ENCODE measurements at regions not wholly inside any gene's neighbourhood (a gene's known extent, or its start where the extent isn't known, plus 50 kb on each side); places are given as distances from the start of the nearest gene placed in this dataset.

DNA sequence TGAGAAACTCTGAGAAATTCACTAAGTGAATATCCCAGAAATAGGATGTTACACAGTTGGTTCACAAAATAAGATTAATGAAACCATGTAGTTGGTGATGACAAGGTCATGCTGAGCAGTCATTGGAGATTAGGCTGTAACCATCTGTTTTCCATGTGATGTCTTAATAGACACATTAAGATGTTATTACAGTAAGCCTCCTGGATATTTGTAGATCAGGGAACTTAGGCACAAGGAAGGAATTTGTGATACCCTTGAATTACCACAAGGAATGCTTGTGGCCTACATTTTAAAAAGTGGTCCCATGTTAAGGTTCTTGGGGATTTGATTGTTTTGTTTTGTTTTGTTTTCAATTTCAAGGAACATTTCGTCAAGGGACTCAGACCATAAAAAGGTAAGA lies 185.6 kb upstream of the BANK1 start:
- TF ChIP-seq, protein P1, sequence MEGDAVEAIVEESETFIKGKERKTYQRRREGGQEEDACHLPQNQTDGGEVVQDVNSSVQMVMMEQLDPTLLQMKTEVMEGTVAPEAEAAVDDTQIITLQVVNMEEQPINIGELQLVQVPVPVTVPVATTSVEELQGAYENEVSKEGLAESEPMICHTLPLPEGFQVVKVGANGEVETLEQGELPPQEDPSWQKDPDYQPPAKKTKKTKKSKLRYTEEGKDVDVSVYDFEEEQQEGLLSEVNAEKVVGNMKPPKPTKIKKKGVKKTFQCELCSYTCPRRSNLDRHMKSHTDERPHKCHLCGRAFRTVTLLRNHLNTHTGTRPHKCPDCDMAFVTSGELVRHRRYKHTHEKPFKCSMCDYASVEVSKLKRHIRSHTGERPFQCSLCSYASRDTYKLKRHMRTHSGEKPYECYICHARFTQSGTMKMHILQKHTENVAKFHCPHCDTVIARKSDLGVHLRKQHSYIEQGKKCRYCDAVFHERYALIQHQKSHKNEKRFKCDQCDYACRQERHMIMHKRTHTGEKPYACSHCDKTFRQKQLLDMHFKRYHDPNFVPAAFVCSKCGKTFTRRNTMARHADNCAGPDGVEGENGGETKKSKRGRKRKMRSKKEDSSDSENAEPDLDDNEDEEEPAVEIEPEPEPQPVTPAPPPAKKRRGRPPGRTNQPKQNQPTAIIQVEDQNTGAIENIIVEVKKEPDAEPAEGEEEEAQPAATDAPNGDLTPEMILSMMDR (conservative IDR thresholded peaks at IDR 0.05), result no peak
- no peak overlapping the region for H3K27ac ChIP-seq

DNA sequence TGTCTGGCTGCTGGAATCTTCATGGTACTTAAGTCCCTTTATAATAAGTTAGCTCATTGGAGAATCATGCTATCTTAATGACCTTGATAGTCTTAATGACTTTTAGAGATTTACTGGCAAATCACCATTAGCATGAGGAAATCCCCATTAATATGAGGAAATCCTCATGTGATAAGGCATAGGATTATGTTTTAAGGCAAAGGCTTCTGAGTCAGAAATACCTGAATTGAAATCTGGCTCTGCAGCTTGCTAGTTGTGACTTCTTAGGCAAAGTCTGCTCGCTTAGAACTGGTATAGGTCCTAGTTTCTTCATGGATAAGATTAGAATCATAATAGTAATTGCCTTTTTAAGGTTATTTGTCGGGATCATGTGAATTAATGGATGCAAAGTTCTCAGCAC lies 190.2 kb upstream of the BANK1 start:
- TF ChIP-seq, protein P1 (conservative IDR thresholded peaks at IDR 0.05), result no peak
- no peak overlapping the region for H3K27ac ChIP-seq

DNA sequence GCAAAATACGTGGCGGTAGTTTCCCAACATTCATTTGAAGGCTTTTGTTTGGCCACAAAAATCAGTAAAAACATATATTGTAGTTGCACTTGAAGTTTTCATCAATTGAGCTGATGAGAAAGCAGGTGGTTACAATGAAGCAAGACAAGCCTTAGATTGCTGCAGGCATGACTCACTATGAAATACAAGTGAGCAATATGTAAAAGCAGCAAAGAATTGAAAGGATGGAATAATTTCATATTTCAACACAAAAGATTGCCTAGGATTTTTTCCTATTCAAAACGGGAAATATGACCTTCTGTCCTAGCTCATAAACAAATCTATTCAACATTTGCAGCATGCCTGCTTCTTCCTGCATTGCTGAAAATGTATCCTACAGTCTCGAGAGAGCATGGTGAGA lies 190.9 kb upstream of the BANK1 start:
- no peak overlapping the region for H3K27ac ChIP-seq
- TF ChIP-seq, protein P1 (conservative IDR thresholded peaks at IDR 0.05), result no peak

DNA sequence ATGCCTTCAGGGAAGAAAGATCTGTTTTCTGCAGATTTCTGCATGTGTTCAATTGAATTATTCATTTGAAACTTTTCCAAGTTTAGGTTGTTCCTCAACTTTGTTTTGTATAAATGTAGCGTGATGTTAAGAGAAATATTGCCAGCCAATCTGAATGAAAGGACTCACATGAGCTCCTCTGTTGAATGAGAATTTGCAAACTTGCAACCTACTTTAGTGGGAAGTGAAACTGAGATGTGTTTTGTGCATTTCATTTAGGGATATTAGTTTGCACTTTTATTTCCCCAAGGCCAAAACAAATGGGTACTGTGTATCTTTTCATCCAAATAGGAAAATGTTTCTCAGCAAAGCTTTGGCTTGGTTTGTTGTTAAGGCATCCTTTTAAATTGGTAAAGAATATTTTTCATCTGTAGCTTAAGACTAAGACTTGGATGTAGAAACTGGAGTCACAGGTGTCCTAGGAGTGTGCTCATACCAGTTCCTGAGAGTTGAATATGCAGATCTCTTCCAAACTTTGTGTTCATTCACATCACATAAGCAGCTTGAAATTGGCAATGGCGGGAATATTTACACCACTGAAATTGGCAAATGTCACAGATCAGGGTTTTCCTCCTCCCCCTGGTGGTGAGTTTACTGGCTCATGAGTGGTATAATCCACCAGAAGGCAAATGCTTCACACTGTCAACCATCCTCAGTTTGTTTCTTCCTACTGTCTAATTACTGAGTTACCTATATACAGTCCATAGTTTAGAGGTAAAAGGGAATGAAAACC lies 193.6 kb upstream of the BANK1 start:
- TF ChIP-seq, protein P1 (conservative IDR thresholded peaks at IDR 0.05), result no peak
- no peak overlapping the region for H3K27ac ChIP-seq

DNA sequence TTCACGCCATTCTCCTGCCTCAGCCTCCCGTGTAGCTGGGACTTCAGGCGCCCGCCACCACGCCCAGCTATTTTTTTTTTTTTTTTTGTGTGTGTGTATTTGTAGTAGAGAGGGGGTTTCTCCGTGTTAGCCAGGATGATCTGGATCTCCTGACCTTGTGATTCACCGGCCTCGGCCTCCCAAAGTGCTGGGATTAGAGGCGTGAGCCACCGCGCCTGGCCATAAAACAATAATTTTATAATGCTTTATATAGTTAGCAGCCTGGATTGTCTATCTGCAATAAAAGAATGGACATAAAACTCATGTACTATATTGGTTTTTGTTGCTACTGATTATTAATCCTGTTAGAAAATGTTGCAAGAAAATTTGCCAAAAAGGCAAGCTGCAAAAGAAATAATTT lies 195.9 kb upstream of the BANK1 start:
- TF ChIP-seq, protein P1 (conservative IDR thresholded peaks at IDR 0.05), result no peak
- no peak overlapping the region for H3K27ac ChIP-seq

DNA sequence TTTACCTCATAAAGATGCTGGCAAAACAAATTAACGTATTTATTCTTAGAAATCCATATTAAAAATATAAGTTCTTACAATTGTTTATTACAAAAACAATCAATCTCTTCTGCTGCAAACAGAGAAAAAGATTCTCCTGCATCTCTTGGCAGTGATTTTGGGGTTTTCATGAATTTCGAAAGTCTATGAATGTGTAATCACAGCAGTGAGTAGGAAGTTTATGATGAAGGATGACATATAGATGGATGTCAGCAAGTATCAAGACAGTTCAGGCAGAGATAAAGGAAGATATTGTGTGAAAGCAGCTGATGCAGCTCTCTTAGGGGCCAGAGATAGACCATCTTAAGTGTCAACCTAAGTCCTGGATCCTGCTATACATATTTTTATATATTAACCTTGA lies 196.9 kb upstream of the BANK1 start:
- no peak overlapping the region for H3K27ac ChIP-seq
- TF ChIP-seq, protein P1 (conservative IDR thresholded peaks at IDR 0.05), result no peak

DNA sequence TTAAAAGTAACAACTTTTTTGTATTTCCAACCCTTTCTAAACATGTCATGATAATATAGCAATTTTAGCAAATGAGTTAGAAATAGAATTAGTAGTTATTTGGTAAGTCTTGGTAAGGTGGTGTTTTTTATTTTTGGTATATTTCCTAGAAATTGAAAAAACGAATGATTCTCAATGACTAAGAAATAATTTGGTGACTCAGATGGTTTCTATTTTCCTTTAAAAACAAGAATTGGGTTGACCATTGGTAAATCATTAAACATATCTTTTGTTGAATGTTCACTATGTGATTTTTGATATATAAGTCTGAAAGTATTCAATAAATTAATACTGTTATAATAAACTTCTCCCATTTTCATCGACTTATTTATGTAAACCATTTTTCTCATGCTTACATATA lies 206.2 kb upstream of the BANK1 start:
- TF ChIP-seq, protein P1 (conservative IDR thresholded peaks at IDR 0.05), result no peak
- no peak overlapping the region for H3K27ac ChIP-seq

Measured in VCaP (cell line).